HG03135 (cell line): ENCODE measurements at regions not wholly inside any gene's neighbourhood (a gene's known extent, or its start where the extent isn't known, plus 50 kb on each side); places are given as distances from the start of the nearest gene placed in this dataset.
"Not testable (repeated sequence)": the region's sequence is repeated elsewhere in the genome, so short reads cannot be mapped to it uniquely, and the experiment has no call there.

ENCODE experiments used
- ATAC-seq: cut with Tn5 transposase; IDR thresholded peaks from one replicate; pipeline ENCODE4 v1.9.1; 2021; ENCODE audit warnings: mild to moderate bottlenecking, moderate library complexity; ENCODE audit not compliant: unreplicated experiment

GRCh38 chr6:9236443-9236842 is 801.1 kb upstream of the SLC35B3 start:
- no peak for ATAC-seq

GRCh38 chr6:9233686-9234085 is 798.3 kb upstream of the SLC35B3 start:
- ATAC-seq = no peak

GRCh38 chr6:9233226-9233625 is 797.9 kb upstream of the SLC35B3 start:
- ATAC-seq = no peak

GRCh38 chr6:9225441-9225871 is 790.1 kb upstream of the SLC35B3 start:
- no peak for ATAC-seq

GRCh38 chr6:9224539-9224938 is 789.2 kb upstream of the SLC35B3 start:
- ATAC-seq = no peak

GRCh38 chr6:9213717-9214116 is 778.4 kb upstream of the SLC35B3 start:
- not testable (repeated sequence) for ATAC-seq

- no peak for ATAC-seq
These were observed 773.6 kb upstream of the SLC35B3 start for GRCh38 chr6:9208966-9209365.

GRCh38 chr6:9205645-9206044 is 770.3 kb upstream of the SLC35B3 start:
- ATAC-seq = no peak

GRCh38 chr6:9204171-9204570 is 768.8 kb upstream of the SLC35B3 start:
- ATAC-seq = no peak

GRCh38 chr6:9200712-9201111 is 765.4 kb upstream of the SLC35B3 start:
- no peak for ATAC-seq

GRCh38 chr6:9197726-9198125 is 762.4 kb upstream of the SLC35B3 start:
- ATAC-seq = no peak

- no peak for ATAC-seq
These were observed 760.0 kb upstream of the SLC35B3 start for GRCh38 chr6:9195322-9195721.

- no peak for ATAC-seq
These were observed 757.1 kb upstream of the SLC35B3 start for GRCh38 chr6:9192405-9192909.

- no peak for ATAC-seq
These were observed 750.8 kb upstream of the SLC35B3 start for GRCh38 chr6:9186148-9186547.

GRCh38 chr6:9178071-9178470 is 742.7 kb upstream of the SLC35B3 start:
- no peak for ATAC-seq

- ATAC-seq = no peak
These were observed 737.9 kb upstream of the SLC35B3 start for GRCh38 chr6:9173229-9173628.

GRCh38 chr6:9172096-9172495 is 736.8 kb upstream of the SLC35B3 start:
- ATAC-seq = no peak

GRCh38 chr6:9168669-9169068 is 733.3 kb upstream of the SLC35B3 start:
- ATAC-seq = no peak

GRCh38 chr6:9161731-9162130 is 726.4 kb upstream of the SLC35B3 start:
- no peak for ATAC-seq

- no peak for ATAC-seq
These were observed 723.7 kb upstream of the SLC35B3 start for GRCh38 chr6:9159051-9159450.

- no peak for ATAC-seq
These were observed 720.5 kb upstream of the SLC35B3 start for GRCh38 chr6:9155836-9156235.

- no peak for ATAC-seq
These were observed 707.8 kb upstream of the SLC35B3 start for GRCh38 chr6:9143140-9143539.

- no peak for ATAC-seq
These were observed 705.7 kb upstream of the SLC35B3 start for GRCh38 chr6:9140951-9141460.
